ENCODE measurements at regions not wholly inside any gene's neighbourhood (a gene's known extent, or its start where the extent isn't known, plus 50 kb on each side); places are given as distances from the start of the nearest gene placed in this dataset.

- Histone ChIP-seq H3K27me3 (replicated peaks; ENCODE audit: insufficient read depth) (no peaks in the 10 kb centered on the region), H3K4me1 (replicated peaks) (no peaks in the 10 kb centered on the region), H3K9me3 (no peaks in the 10 kb centered on the region), H3K4me3 (no peak overlapping the region), H3K36me3 (no peaks in the 10 kb centered on the region), H3K27ac (no peak overlapping the region)
- no peak for DNase-seq (ENCODE audit: low spot score)
- WGBS, result 75% methylated on average over 7 of the region's 7 CpGs
- no peak for TF ChIP-seq POLR2A (IDR thresholded peaks at IDR 0.05)
- no peak for TF ChIP-seq POLR2AphosphoS5 (IDR thresholded peaks at IDR 0.05)
- no peak for TF ChIP-seq CTCF (IDR thresholded peaks at IDR 0.05)
- intact Hi-C loops (cut with DNase I), result no loop called here
These were observed 170.1 kb downstream of the OTUD1 start for GRCh38 chr10:23608926-23609325.

DNA sequence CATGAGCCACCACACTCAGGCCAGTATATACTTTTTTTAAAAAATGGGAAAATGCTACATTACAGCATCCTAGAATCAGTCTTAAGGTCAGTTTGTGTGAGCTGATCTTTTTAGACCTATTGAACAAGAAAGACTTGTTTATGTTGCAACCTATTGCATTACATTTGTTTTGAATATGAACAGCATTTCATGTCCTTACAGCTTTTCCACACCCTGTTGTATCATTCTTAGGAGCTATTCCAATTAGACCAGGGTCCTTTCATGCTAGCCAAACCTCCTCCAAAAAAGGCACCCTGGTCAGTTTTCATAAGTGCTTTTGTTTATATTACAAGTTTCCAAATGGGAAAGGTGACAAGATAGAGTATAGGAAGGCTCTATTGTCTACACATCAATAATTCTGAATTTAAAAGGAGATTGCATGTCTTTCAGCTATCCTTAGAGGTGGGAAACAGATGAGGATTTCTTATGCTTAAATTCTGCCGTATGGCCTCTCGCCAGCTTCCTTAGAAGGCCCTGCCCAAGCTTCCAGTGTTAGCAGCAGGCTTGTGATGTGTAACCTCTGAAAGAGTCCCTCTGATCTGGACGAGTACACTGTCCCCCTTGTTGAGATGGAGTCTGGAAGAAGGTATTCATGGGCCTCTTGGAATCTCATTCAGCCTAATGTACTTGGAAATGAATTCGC is 171.9 kb downstream of the OTUD1 start:
- no peaks in the 10 kb centered on the region for H3K4me1 ChIP-seq (replicated peaks)
- no peaks in the 10 kb centered on the region for H3K36me3 ChIP-seq
- DNase-seq (ENCODE audit: low spot score), result no peak
- no peak for TF ChIP-seq CTCF (IDR thresholded peaks at IDR 0.05)
- no peak for TF ChIP-seq POLR2AphosphoS5 (IDR thresholded peaks at IDR 0.05)
- TF ChIP-seq POLR2A (IDR thresholded peaks at IDR 0.05), result no peak
- 24% methylated on average over 4 of the region's 4 CpGs for WGBS
- intact Hi-C loops (cut with DNase I), result no loop called here
- no peak overlapping the region for H3K4me3 ChIP-seq
- no peak overlapping the region for H3K27ac ChIP-seq
- no peaks in the 10 kb centered on the region for H3K27me3 ChIP-seq (replicated peaks; ENCODE audit: insufficient read depth)
- no peaks in the 10 kb centered on the region for H3K9me3 ChIP-seq

GRCh38 chr10:23611308-23612029 is 172.6 kb downstream of the OTUD1 start:
- intact Hi-C loops (cut with DNase I), result no loop called here
- DNase-seq (ENCODE audit: low spot score), result no peak
- no peak overlapping the region for H3K4me3 ChIP-seq
- WGBS, result 67% methylated on average over 6 of the region's 6 CpGs
- H3K27me3 ChIP-seq (replicated peaks; ENCODE audit: insufficient read depth), result no peaks in the 10 kb centered on the region
- H3K27ac ChIP-seq, result no peak overlapping the region
- TF ChIP-seq POLR2AphosphoS5 (IDR thresholded peaks at IDR 0.05) (no peak), CTCF (IDR thresholded peaks at IDR 0.05) (no peak), POLR2A (IDR thresholded peaks at IDR 0.05) (no peak)
- no peaks in the 10 kb centered on the region for H3K36me3 ChIP-seq
- no peaks in the 10 kb centered on the region for H3K9me3 ChIP-seq
- H3K4me1 ChIP-seq (replicated peaks), result no peaks in the 10 kb centered on the region

GRCh38 chr10:23613900-23614299 is 175.0 kb downstream of the OTUD1 start:
- 96% methylated on average over 2 of the region's 2 CpGs for WGBS
- H3K4me1 ChIP-seq (replicated peaks), result no peaks in the 10 kb centered on the region
- no peak overlapping the region for H3K27ac ChIP-seq
- no peak for DNase-seq (ENCODE audit: low spot score)
- TF ChIP-seq CTCF (IDR thresholded peaks at IDR 0.05), result no peak
- no peak for TF ChIP-seq POLR2A (IDR thresholded peaks at IDR 0.05)
- TF ChIP-seq POLR2AphosphoS5 (IDR thresholded peaks at IDR 0.05), result no peak
- H3K36me3 ChIP-seq, result no peaks in the 10 kb centered on the region
- no peaks in the 10 kb centered on the region for H3K27me3 ChIP-seq (replicated peaks; ENCODE audit: insufficient read depth)
- intact Hi-C loops (cut with DNase I), result no loop called here
- no peaks in the 10 kb centered on the region for H3K9me3 ChIP-seq
- no peak overlapping the region for H3K4me3 ChIP-seq

- TF ChIP-seq POLR2AphosphoS5 (IDR thresholded peaks at IDR 0.05) (no peak), CTCF (IDR thresholded peaks at IDR 0.05) (no peak), POLR2A (IDR thresholded peaks at IDR 0.05) (no peak)
- DNase-seq (ENCODE audit: low spot score), result no peak
- Histone ChIP-seq H3K4me3 (no peak overlapping the region), H3K4me1 (replicated peaks) (no peaks in the 10 kb centered on the region), H3K36me3 (no peaks in the 10 kb centered on the region), H3K27ac (no peak overlapping the region), H3K9me3 (no peaks in the 10 kb centered on the region), H3K27me3 (replicated peaks; ENCODE audit: insufficient read depth) (no peaks in the 10 kb centered on the region)
- WGBS, result 81% methylated on average over 1 of the region's 1 CpG
- intact Hi-C loops (cut with DNase I), result no loop called here
These were observed 175.6 kb downstream of the OTUD1 start for GRCh38 chr10:23614483-23614882.

All from prostate gland (tissue), 2 donors.